Loucy (cell line): ENCODE measurements at regions not wholly inside any gene's neighbourhood (a gene's known extent, or its start where the extent isn't known, plus 50 kb on each side); places are given as distances from the start of the nearest gene placed in this dataset.

Experiments used
- EZH2phosphoT487 ChIP-seq: fragments of 200-600 bp; IDR thresholded peaks from 2 replicates; pipeline ENCODE4 v1.6.1; 2018; ENCODE audit warnings: antibody characterized with exemption, mild to moderate bottlenecking, moderate library complexity, borderline replicate concordance
- TF ChIP-seq, protein P1 (sequence below): fragments of 200-600 bp; sonication (generic); conservative IDR thresholded peaks from 2 replicates; pipeline ENCODE4 v1.5.1; 2014; ENCODE audit warnings: mild to moderate bottlenecking, antibody characterized with exemption, low read length

- TF ChIP-seq, protein P1, sequence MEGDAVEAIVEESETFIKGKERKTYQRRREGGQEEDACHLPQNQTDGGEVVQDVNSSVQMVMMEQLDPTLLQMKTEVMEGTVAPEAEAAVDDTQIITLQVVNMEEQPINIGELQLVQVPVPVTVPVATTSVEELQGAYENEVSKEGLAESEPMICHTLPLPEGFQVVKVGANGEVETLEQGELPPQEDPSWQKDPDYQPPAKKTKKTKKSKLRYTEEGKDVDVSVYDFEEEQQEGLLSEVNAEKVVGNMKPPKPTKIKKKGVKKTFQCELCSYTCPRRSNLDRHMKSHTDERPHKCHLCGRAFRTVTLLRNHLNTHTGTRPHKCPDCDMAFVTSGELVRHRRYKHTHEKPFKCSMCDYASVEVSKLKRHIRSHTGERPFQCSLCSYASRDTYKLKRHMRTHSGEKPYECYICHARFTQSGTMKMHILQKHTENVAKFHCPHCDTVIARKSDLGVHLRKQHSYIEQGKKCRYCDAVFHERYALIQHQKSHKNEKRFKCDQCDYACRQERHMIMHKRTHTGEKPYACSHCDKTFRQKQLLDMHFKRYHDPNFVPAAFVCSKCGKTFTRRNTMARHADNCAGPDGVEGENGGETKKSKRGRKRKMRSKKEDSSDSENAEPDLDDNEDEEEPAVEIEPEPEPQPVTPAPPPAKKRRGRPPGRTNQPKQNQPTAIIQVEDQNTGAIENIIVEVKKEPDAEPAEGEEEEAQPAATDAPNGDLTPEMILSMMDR, result no peak
- TF ChIP-seq EZH2phosphoT487, result no peak
These were observed 664.2 kb upstream of the ZNF608 start for GRCh38 chr5:125410537-125411070.
